ENCODE measurements at regions not wholly inside any gene's neighbourhood (a gene's known extent, or its start where the extent isn't known, plus 50 kb on each side); places are given as distances from the start of the nearest gene placed in this dataset.

DNA sequence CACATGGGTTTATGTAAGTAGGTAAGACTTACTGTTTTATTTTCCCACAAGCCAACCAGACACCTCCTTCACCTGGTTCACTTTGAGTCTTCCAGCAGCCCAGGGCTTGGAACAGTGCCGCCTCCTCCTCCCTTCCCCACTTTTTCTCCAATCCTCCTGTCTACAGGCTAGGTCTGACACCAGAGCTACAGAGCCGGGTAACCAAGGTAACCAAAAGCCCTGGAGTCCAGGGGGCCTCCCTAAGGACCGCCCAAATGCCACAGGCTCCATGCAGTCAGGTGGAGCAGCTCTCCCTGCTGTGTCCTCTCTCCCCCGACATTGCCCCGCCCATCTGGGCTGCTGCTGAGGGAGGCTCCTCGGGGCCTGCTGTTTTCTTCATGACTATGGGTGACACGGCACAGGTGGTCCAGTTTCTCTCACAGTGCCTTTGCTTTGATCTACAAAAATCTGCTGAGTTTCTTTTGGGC is 138.0 kb upstream of the EFNA5 start:
- peaks cover 25% of the 10 kb centered on the region for H3K4me1 ChIP-seq (ENCODE audit: control insufficient read depth, insufficient read depth, low read length)
- H3K9me3 ChIP-seq (replicated peaks; ENCODE audit: control insufficient read depth, low read depth, low read length), result no peaks in the 10 kb centered on the region
- H3K36me3 ChIP-seq (ENCODE audit: control insufficient read depth, insufficient read depth, low read length), result no peaks in the 10 kb centered on the region
- DNase-seq, result no peak
- H3K27ac ChIP-seq (ENCODE audit: low read length), result no peak overlapping the region
- H3K4me3 ChIP-seq (ENCODE audit: low read length), result no peak overlapping the region
- 52% methylated on average over 7 of the region's 7 CpGs for WGBS (ENCODE audit: insufficient coverage)
- H3K27me3 ChIP-seq (ENCODE audit: control insufficient read depth, insufficient read depth, low read length), result no peaks in the 10 kb centered on the region

DNA sequence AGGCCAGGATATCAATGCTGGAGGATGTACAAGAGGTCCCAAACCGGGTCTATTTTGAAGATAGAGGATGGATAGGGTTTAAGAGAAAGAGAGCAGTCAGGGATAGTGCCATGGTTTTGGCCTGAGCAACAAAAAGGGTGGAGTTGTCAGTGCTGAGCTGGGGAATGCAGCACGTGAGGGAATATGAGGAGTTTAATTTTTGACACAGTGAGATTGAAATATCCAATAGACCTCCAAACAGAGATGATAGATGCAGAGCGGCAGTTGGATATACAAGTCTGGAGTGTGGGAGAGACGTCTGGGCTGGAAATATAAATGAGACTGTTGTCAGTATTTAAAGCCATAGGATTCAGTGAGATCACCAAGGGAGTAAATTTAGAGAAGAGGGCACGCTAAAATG is 136.7 kb upstream of the EFNA5 start:
- Histone ChIP-seq H3K4me1 (ENCODE audit: control insufficient read depth, insufficient read depth, low read length) (peaks cover 21% of the 10 kb centered on the region), H3K27ac (ENCODE audit: low read length) (no peak overlapping the region), H3K9me3 (replicated peaks; ENCODE audit: control insufficient read depth, low read depth, low read length) (no peaks in the 10 kb centered on the region), H3K27me3 (ENCODE audit: control insufficient read depth, insufficient read depth, low read length) (no peaks in the 10 kb centered on the region), H3K36me3 (ENCODE audit: control insufficient read depth, insufficient read depth, low read length) (no peaks in the 10 kb centered on the region), H3K4me3 (ENCODE audit: low read length) (no peak overlapping the region)
- DNase-seq, result no peak
- WGBS (ENCODE audit: insufficient coverage), result 52% methylated on average over 4 of the region's 5 CpGs

DNA sequence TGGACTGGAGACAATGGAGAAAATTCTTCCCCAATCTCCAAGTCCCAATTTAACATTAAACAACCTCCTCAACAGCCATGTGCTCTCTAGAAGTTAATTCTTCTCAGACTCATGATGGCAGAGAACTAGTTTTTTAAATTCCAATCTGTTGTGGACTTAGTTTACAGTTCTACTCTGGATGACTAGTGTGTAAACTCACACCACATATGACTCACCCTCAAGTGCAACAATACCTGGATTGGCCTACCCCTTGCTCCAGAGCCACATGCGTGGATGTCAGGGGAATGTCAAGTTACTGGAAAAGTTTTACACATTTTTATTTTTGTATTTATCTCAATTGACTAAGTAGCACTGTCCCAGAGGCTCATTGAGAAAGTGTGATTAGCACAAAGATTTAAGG is 136.0 kb upstream of the EFNA5 start:
- no peaks in the 10 kb centered on the region for H3K36me3 ChIP-seq (ENCODE audit: control insufficient read depth, insufficient read depth, low read length)
- no peaks in the 10 kb centered on the region for H3K9me3 ChIP-seq (replicated peaks; ENCODE audit: control insufficient read depth, low read depth, low read length)
- no peak for DNase-seq
- no peak overlapping the region for H3K4me3 ChIP-seq (ENCODE audit: low read length)
- H3K4me1 ChIP-seq (ENCODE audit: control insufficient read depth, insufficient read depth, low read length), result peaks cover 16% of the 10 kb centered on the region
- H3K27ac ChIP-seq (ENCODE audit: low read length), result no peak overlapping the region
- WGBS (ENCODE audit: insufficient coverage), result no CpG with 5 or more reads among the region's 1 CpG
- H3K27me3 ChIP-seq (ENCODE audit: control insufficient read depth, insufficient read depth, low read length), result no peaks in the 10 kb centered on the region

DNA sequence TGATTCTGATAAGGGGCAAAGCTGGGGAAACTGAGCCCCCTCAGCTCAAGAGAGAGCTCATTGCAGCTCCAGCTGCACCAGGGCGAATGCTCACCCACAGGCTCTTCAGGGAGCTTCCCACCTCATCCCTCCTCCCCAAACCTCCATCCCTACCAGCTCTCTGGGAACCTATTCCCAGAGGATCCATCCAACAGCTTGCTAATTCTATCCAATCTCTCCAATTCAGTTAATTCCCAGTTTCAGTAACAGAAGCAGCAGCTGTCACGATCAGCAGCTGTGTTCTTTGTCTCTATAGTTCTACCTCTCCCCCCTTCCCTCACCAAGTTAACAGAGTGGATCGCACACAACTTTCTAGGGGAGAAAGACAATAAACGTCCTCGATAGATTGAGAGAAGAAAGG is 135.5 kb upstream of the EFNA5 start:
- no peaks in the 10 kb centered on the region for H3K36me3 ChIP-seq (ENCODE audit: control insufficient read depth, insufficient read depth, low read length)
- H3K4me3 ChIP-seq (ENCODE audit: low read length), result no peak overlapping the region
- no peaks in the 10 kb centered on the region for H3K9me3 ChIP-seq (replicated peaks; ENCODE audit: control insufficient read depth, low read depth, low read length)
- H3K27ac ChIP-seq (ENCODE audit: low read length), result no peak overlapping the region
- no peaks in the 10 kb centered on the region for H3K27me3 ChIP-seq (ENCODE audit: control insufficient read depth, insufficient read depth, low read length)
- WGBS (ENCODE audit: insufficient coverage), result 100% methylated on average over 1 of the region's 5 CpGs
- H3K4me1 ChIP-seq (ENCODE audit: control insufficient read depth, insufficient read depth, low read length), result peaks cover 16% of the 10 kb centered on the region
- DNase-seq, result peak; percentile 43

DNA sequence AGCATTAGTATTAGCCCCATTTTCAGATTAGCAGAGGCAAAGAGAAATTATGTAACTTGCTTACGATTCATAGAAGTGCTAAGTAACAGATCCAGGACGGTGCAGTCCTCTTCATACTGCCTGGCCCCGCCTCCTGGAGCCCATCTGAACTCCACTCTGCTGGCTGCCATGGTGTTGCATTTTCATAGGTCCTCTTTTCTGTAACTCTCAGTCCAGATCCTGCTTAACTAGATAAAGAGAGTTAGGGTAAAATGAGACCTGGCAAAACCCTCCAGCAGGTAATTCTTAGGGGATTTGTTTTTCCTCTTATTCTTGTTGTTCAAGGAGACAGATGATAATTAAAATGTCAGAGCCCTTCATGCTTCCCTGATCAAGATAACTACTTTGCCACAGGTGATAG is 135.1 kb upstream of the EFNA5 start:
- 43% methylated on average over 3 of the region's 3 CpGs for WGBS (ENCODE audit: insufficient coverage)
- H3K4me3 ChIP-seq (ENCODE audit: low read length), result no peak overlapping the region
- no peak for DNase-seq
- no peaks in the 10 kb centered on the region for H3K36me3 ChIP-seq (ENCODE audit: control insufficient read depth, insufficient read depth, low read length)
- no peaks in the 10 kb centered on the region for H3K27me3 ChIP-seq (ENCODE audit: control insufficient read depth, insufficient read depth, low read length)
- H3K9me3 ChIP-seq (replicated peaks; ENCODE audit: control insufficient read depth, low read depth, low read length), result no peaks in the 10 kb centered on the region
- H3K4me1 ChIP-seq (ENCODE audit: control insufficient read depth, insufficient read depth, low read length), result peaks cover 16% of the 10 kb centered on the region
- H3K27ac ChIP-seq (ENCODE audit: low read length), result no peak overlapping the region

DNA sequence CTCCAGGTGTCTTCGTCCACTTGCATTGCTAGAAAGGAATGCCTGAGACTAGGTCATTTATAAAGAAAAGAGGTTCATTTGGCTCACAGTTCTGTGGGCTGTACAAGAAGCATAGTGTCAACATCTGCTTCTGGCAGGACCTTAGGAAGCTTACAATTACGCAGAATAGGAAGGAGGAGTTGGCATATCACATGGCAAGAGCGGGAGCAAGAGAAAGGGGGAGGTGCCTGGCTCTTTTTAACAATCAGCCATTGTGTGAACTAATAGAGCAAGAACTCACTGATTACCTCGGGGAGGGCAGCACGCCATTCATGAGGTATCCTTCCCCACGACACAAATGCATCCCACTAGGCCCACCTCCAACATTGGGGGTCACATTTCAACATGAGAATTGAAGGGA is 134.4 kb upstream of the EFNA5 start:
- Histone ChIP-seq H3K4me1 (ENCODE audit: control insufficient read depth, insufficient read depth, low read length) (peaks cover 16% of the 10 kb centered on the region), H3K27ac (ENCODE audit: low read length) (no peak overlapping the region), H3K4me3 (ENCODE audit: low read length) (no peak overlapping the region), H3K36me3 (ENCODE audit: control insufficient read depth, insufficient read depth, low read length) (no peaks in the 10 kb centered on the region), H3K9me3 (replicated peaks; ENCODE audit: control insufficient read depth, low read depth, low read length) (no peaks in the 10 kb centered on the region), H3K27me3 (ENCODE audit: control insufficient read depth, insufficient read depth, low read length) (no peaks in the 10 kb centered on the region)
- no peak for DNase-seq
- WGBS (ENCODE audit: insufficient coverage), result 50% methylated on average over 1 of the region's 6 CpGs

DNA sequence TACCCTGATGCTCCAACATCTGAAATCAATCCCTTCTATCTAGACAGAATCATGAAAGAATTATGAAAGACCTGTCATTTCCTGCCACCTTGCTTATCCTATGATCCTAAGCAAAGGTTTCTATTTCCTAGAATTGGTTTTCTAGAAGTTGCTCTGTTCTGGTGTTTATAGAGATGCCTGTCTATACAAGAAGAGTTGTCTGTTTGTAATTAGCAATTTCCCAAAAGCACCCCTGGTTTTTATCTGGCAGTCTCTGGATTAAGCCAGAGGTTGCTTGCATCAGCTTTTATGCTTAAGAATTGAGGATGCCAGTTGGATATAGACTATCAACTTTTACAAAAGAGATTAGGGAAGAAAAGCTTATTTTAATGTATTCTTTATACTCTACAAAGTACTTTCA is 133.0 kb upstream of the EFNA5 start:
- H3K36me3 ChIP-seq (ENCODE audit: control insufficient read depth, insufficient read depth, low read length), result no peaks in the 10 kb centered on the region
- H3K9me3 ChIP-seq (replicated peaks; ENCODE audit: control insufficient read depth, low read depth, low read length), result no peaks in the 10 kb centered on the region

DNA sequence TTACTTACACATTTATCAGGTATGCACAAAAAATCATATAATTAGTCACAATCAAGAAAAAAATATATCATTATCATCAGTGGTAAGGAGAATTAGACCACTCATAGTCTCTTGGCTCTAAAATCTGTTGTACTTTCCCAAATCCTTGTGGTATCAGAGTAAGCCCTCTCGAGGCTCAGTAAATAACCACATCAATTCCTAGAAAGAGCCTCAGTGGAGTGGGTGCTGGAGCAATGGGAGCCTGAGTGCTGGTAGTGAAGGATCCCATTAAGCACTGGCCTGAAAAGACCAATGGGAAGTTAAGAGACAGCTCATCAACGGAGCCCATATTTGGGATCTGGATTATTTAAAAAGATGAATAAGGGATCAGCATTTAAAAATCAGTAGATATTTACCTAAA is 130.3 kb upstream of the EFNA5 start:
- H3K9me3 ChIP-seq (replicated peaks; ENCODE audit: control insufficient read depth, low read depth, low read length), result no peaks in the 10 kb centered on the region
- H3K27ac ChIP-seq (ENCODE audit: low read length), result no peak overlapping the region
- H3K4me1 ChIP-seq (ENCODE audit: control insufficient read depth, insufficient read depth, low read length), result peaks cover under 1% of the 10 kb centered on the region
- H3K36me3 ChIP-seq (ENCODE audit: control insufficient read depth, insufficient read depth, low read length), result no peaks in the 10 kb centered on the region
- no peak for DNase-seq
- no peak overlapping the region for H3K4me3 ChIP-seq (ENCODE audit: low read length)
- no CpG with 5 or more reads among the region's 2 CpGs for WGBS (ENCODE audit: insufficient coverage)
- H3K27me3 ChIP-seq (ENCODE audit: control insufficient read depth, insufficient read depth, low read length), result no peaks in the 10 kb centered on the region

More for the DNA sequence above, 133.0 kb upstream of the EFNA5 start:
- Histone ChIP-seq H3K4me1 (ENCODE audit: control insufficient read depth, insufficient read depth, low read length) (peaks cover 14% of the 10 kb centered on the region), H3K27ac (ENCODE audit: low read length) (no peak overlapping the region), H3K27me3 (ENCODE audit: control insufficient read depth, insufficient read depth, low read length) (no peaks in the 10 kb centered on the region), H3K4me3 (ENCODE audit: low read length) (no peak overlapping the region)
- DNase-seq, result no peak

DNA sequence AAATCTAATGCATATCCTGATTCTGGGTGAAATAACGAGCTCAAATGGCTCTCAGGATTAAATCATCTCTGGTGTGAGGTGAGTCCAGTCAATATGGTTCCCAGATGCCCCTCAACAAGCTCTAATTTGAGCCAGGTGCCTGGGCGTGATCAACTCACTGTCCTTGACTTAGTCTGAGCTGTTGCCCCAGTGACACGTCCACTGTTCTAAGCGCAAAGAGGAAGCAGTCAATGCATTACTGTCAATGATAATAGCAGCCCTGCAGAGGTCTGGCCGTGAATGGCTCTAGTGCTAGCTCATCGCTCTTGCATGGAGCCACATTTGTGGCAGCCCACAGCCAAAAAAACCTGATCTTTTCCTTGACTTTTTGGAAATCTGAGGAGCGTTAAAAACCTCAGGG is 128.6 kb upstream of the EFNA5 start:
- 60% methylated on average over 6 of the region's 7 CpGs for WGBS (ENCODE audit: insufficient coverage)
- DNase-seq, result no peak

DNA sequence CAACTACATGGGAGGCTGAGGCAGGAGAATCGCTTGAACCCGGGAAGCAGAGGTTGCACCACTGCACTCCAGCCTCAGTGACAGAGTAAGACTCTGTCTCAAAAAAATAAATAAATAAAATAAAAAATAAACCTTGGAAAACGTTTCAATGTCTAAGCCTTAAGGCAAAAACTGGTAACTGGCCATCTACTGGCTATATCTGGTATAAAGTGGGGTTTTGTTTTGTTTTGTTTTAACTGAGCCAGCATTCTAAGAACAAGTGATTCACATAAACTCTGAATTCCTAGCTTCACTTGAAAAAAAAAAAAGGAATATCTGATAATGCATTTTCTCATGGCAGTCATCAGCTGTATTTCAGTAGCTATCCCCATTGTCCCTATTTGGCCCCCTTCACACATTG is 126.1 kb upstream of the EFNA5 start:
- H3K27ac ChIP-seq (ENCODE audit: low read length), result no peak overlapping the region
- no peak overlapping the region for H3K4me3 ChIP-seq (ENCODE audit: low read length)
- H3K9me3 ChIP-seq (replicated peaks; ENCODE audit: control insufficient read depth, low read depth, low read length), result no peaks in the 10 kb centered on the region
- no peaks in the 10 kb centered on the region for H3K36me3 ChIP-seq (ENCODE audit: control insufficient read depth, insufficient read depth, low read length)
- H3K27me3 ChIP-seq (ENCODE audit: control insufficient read depth, insufficient read depth, low read length), result no peaks in the 10 kb centered on the region
- no peak for DNase-seq
- no peaks in the 10 kb centered on the region for H3K4me1 ChIP-seq (ENCODE audit: control insufficient read depth, insufficient read depth, low read length)
- WGBS (ENCODE audit: insufficient coverage), result no CpG with 5 or more reads among the region's 3 CpGs

More for the DNA sequence above, 128.6 kb upstream of the EFNA5 start:
- Histone ChIP-seq H3K9me3 (replicated peaks; ENCODE audit: control insufficient read depth, low read depth, low read length) (no peaks in the 10 kb centered on the region), H3K27ac (ENCODE audit: low read length) (no peak overlapping the region), H3K27me3 (ENCODE audit: control insufficient read depth, insufficient read depth, low read length) (no peaks in the 10 kb centered on the region), H3K4me3 (ENCODE audit: low read length) (no peak overlapping the region), H3K36me3 (ENCODE audit: control insufficient read depth, insufficient read depth, low read length) (no peaks in the 10 kb centered on the region), H3K4me1 (ENCODE audit: control insufficient read depth, insufficient read depth, low read length) (no peaks in the 10 kb centered on the region)

DNA sequence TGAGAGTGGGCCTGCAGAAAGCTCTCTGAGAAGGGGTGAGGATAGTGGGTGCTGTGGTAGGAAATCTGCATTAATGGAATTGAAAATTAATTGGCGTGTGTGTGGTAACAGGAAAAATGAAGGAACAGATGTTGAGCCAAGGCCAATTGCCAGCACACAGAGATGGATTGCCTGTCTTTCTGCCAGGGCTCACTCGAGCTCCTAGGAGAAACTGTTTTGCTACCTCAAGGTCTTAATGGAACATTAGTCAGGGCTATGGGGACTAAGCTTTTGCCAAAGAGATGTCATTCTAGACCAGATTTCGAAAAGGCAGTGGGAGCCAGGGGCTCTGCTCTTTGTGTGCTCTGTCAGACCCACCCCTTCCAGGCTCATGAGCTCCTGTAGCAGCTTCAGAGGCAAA is 124.0 kb upstream of the EFNA5 start:
- WGBS (ENCODE audit: insufficient coverage), result 47% methylated on average over 3 of the region's 3 CpGs
- H3K4me1 ChIP-seq (ENCODE audit: control insufficient read depth, insufficient read depth, low read length), result no peaks in the 10 kb centered on the region
- H3K27ac ChIP-seq (ENCODE audit: low read length), result no peak overlapping the region
- no peak overlapping the region for H3K4me3 ChIP-seq (ENCODE audit: low read length)
- H3K36me3 ChIP-seq (ENCODE audit: control insufficient read depth, insufficient read depth, low read length), result no peaks in the 10 kb centered on the region
- H3K27me3 ChIP-seq (ENCODE audit: control insufficient read depth, insufficient read depth, low read length), result no peaks in the 10 kb centered on the region
- DNase-seq, result peak; percentile 32
- H3K9me3 ChIP-seq (replicated peaks; ENCODE audit: control insufficient read depth, low read depth, low read length), result no peaks in the 10 kb centered on the region
